Stimulated activated CD4-positive, alpha-beta T cell treated with anti-CD3 and anti-CD28 coated beads, Interleukin-1b, Interleukin-23, amount 100 ng/mL, for 24 hours (primary cell): ENCODE measurements at regions not wholly inside any gene's neighbourhood (a gene's known extent, or its start where the extent isn't known, plus 50 kb on each side); places are given as distances from the start of the nearest gene placed in this dataset.

Experiments
- DNase-seq, 4 experiments: peaks; one replicate each; pipeline ENCODE4 v3.0.0-alpha.2; 2020; ENCODE audit warnings: low read depth in 4 of 4, low spot score in 1 of 4

DNA sequence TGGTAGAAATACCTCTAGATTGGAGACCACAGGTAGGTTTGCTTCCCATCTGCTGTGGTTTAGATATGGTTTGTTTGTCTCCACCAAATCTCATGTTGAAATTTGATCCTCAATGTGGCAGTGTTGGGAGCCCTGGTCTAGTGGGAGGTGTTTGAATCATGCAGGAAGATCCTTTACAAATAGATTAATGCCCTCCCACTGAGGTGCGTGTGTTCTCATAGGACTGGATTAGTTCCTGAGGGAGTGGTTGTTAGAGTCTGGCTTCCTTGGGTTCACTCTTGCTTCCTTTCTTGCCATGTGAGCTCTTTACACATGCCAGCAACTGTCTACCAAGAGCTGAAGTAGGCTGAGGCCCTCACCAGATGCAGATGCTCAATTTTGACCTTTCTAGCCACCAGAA is 391.1 kb upstream of the GRIA1 start:
- no peak for DNase-seq

DNA sequence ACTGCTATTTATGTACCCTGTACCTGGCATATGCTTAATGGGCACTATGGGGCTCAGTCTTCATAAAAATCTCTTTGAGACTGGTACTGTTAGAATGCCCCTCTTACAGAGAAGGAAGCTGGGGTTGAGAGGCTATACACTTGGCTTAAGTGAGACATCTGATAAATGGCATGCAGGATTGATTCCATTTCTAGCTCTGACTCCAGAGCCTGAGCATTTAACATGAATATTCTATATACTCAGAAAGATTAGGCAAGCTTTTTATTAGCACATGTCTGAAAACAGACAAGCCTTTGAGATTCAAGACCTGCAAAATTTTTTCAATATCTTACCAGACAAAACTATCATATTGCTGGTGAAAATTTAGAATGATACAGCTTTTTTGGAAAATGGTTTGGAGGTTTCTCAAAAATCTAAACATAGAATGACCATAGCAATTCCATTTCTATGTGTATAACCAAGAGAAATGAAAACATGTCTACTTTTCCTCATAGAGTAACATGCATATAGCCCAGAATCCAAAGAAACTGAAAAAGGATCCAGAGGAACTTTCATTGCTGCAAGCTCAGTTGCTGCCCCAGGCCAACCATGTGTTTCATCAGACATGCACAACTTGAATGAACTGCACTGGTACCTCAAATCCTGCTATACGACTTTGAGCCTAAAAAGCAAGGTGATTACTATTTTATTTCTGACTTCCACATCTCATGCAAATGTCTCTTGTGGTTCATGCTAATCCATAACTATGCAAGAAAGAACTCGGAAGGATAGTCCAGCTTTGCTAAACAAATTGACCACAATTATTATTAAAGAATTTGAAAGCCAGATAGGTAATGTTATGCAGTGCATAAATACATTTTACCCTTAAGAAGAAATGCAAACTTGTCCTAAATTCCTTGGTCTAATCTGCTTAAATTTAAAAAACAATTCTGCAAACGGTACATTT is 389.0 kb upstream of the GRIA1 start:
- DNase-seq = no peak

DNA sequence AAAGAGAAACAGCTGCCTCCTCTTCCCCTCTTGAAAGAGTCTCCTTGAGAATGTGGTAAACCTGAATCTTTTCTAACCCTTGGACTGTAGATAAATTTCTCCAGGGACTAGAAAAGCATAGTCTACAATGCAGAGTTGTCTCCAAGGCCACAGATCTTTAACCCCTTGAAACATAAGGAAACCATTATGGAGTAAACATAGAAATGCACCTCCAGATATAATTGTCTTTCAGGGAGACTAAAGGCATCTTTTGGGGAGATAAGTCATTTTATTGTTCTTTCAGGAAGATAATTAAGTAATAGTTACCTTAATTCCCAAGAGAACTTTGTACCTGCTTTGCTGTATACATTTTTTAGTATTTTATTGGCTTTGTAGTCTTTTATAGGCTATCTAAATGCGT is 373.6 kb upstream of the GRIA1 start:
- DNase-seq = no peak

DNA sequence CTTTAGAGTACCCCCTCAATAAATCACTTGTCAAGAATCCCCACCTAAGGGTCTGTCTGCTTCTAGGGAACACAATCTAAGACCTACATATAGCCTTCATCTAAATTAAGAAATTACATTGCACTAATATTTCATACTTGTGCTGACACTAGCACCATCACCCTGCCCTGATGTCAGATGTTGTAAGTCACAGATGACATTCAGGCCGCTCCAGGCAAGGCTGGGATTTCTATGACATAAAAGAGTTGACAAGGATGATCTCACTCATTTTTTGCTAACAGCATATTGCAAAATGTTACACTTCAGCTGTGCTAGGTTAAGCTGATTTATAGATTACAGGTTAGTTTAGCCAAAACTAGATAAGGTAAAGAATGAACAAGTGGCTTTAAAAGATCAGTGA is 372.5 kb upstream of the GRIA1 start:
- DNase-seq = no peak

DNA sequence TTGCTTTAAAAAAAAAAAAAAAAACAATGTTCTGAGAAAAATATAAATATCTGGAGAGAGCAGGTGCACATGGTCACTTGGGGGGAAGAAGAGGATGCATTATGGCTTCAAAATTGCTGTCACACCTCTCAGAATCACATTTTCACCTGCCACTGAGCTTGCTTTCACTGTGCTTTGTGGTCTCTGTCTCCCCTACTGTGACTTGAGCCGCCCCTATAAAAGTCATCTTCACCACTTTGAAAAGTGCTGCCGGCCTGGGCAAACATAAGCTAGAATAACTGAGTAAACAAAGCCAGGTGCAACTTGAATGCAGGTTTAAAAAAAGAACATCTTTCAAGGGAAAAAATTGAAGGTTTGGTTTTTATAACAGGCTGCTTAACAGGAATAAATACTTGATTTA is 368.1 kb upstream of the GRIA1 start:
- no peak for DNase-seq

DNA sequence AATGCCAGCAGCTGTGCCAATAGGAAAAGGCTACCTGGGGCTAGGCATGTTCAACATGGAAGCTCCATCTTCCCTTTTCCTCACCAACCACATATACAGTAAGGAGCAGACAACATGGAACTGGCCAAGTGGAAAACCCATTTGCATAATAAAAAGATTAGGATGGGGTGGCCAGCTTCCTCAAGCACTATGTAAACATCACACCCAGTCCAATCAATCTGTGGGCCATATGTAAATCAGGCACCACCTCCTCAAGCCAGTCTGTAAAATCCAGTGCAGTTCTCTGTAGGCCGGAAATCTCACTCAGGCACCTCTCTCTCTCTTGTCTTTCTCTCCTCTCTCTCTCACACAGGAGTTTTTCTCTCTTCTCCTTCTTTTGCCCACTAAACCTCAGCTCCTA is 360.2 kb upstream of the GRIA1 start:
- DNase-seq = no peak

DNA sequence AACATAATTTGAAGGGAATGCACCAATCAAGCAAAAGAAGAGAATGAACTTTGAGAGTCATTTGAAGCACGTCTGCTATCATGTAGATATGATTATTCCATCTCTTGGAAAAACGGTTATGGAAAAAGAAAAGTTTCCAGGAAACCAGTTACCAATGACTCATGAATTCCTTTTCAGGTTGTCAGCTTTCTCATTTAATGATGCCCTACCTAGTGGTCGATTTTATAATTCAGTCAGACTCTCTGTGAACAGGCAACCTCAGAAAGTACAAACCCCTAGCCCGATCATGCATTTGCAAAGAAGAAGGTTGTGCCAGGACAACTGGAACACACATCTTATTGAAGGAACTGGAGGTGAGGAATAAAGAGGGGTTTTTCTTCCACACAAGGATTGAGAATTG is 355.1 kb upstream of the GRIA1 start:
- DNase-seq = no peak

DNA sequence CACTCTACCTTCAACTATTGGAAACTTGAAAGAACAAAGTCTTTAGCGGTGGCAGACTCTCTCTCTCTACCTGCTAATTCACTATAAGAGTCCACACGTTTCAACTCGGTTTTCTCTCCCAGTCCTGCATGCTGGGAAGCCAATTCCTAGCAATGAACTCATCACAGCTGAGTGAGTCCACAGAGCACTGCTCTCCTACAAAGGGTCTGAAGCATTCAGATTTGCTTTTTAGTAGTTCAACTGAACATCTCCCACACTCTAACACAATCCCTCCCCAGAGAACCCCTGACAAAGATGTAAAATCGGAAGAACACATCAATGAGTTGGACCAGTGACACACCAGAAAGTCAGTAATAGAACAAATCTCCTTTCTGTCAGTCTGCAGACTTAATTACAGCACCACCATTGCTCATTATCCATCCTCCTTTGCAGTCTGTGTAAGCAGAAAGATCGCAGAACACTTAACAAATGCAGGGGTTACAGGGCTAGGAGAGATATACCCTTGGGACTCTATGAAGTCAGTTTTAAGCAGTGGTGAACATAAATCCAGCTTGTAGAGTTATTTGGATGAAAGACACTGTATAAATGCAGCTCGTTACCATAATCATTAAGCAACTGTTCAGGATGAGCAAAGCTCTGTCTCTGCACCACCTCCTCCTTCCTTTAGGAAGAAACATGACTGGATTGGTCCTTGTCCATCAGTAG is 353.4 kb upstream of the GRIA1 start:
- DNase-seq = no peak

DNA sequence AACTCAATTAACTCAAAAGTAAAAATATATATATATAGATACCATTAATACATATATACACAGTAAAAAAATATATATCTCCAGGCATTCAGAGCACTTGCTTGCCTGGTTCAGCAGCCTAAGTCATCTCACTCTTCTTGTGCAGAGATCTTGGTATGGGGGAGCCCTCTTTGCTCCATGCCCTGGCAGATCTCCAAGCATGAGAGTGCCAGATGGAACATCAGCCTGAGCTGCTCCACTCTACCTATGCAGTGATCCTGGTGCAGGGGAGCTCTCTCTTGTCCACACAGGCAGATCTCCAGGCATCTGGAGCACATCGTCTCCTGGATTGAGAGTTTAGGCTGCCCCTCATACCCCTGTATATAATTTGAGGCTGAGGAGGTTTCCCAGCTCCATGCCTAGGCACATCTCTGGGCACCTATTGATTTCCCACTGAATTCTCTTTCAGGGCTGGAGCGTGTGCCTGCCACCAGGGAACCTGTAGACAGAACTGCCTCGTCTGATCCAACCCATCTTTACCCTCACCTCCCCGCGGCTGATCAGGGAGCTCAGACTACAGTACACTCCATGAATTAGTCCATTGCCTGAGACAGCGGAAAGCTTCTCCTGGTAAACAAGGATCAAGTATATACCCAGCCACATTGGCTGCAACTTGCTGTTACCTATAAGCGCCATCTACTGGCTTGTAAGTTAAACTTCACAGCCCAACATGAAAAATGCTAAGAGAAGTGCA is 342.4 kb upstream of the GRIA1 start:
- no peak for DNase-seq

DNA sequence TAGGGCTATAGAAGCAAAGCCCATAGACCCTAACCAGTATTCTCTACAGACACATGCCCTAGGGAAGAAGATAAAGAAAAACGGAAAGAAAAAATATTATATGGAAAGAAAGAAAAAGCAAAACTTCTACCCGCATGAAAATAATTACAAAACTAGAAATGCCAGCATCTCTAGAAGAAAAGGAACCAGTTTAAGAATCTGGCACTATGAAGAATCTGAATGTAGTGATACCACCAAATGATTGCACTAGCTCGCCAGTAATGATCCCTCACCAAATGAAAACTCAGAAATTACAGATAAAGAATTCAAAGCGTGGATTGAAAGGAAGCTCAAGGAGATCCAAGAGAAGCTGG is 341.9 kb upstream of the GRIA1 start:
- no peak for DNase-seq

DNA sequence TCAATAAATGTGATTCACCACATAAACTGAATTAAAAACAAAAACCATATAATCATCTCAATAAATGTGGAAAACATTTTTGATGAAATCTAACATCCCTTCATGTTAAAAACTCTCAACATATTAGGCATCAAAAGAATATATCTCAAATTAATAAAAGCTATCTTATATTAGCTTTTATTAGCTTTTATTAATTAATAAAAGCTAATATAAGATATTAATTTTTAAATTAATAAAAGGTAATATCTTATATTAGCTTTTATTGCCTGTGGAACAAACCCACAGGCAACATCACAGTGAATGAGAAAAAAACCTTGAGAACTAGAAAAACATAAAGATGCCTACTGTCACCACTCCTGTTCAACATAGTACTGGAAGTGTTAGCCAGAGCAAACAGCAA is 338.9 kb upstream of the GRIA1 start:
- no peak for DNase-seq

DNA sequence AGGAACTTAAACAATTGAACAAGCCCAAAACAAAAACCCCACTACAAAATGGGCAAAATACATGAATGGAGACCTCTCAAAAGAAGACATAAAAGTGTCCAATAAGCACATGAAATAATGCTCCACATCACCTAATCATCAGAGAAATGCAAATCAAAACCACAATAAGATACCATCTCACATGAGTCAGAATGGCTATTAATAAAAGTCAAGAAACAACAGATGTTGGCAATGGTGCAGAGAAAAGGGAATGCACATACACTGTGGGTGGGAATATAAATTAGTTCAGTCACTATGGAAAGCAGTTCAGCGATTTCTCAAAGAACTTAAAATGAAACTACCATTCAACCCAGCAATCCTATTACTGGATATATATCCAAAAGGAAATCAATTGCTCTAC is 337.4 kb upstream of the GRIA1 start:
- DNase-seq = no peak

DNA sequence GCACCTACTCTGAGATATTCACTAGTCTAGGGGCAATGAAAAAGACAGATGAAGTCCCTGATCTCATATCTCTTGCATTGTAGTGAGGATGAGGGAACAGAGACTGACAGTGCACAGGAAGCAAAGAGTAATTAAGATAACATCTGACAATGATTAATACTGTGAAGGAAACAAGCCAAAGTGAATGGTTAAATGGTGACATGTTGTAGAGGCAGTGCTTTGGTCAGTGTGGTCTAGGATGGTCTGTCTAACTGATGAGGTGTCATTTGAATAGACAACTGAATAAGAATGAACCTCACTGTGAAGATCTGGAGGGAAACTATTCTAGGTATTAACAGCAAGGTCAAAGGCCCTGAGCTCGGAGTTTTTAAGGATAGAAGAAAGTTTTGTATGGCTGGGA is 333.3 kb upstream of the GRIA1 start:
- DNase-seq = no peak

DNA sequence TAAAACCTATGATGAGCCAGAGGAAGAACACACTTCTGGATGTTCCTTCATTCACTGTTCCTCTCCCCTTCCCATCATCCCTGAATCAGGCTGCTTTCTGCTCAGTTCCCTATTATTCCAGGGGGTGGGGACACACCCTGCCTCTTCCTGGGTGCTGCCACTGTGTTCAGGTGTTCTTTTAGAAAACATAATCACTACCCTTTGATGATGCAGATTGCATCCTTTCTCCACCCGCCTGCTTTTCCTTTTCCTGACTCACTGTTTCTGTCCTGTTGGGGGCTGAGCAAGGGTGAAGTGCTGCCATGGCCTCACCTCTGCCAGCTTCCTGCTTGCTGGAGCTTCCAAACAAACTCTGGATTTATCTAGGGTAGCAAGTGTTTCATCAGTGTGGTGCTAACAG is 331.9 kb upstream of the GRIA1 start:
- DNase-seq = no peak

DNA sequence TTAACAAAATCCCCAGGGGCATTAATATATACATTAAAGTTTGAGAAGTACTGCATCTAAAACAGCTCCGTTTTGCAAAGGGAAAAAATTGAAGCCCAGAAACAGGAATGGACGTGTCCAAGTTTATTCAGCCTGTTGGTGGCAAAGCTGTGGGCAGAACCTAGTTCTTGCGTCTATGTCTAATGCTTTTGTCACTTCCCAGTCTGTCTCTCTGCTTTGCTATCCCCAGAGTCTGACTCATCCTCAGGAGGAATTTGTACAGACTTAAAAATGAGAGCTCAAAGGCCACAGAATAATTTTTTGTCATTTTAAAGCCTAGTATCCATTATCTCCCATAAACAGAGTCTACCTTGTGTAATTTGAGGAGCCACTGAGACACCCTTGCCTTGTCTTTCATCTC is 330.9 kb upstream of the GRIA1 start:
- no peak for DNase-seq

DNA sequence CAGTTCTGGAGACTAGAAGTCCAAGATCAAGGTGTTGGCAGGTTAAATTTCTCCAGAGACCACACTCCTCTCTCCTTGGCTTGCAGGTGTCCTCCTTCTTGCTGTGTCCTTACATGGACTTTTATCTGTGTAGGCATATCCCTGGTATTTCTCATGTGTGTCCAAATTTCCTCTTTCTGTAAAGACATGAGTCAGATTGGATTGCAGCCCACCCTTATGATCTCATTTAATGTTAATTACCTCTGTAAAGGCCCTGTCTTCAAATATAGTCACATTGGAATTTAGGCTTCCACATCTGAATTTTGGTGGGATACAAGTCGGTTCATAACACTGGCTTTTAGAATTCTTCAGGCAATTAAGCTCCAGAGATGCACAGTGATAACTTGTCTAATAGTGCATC is 322.2 kb upstream of the GRIA1 start:
- DNase-seq = no peak

DNA sequence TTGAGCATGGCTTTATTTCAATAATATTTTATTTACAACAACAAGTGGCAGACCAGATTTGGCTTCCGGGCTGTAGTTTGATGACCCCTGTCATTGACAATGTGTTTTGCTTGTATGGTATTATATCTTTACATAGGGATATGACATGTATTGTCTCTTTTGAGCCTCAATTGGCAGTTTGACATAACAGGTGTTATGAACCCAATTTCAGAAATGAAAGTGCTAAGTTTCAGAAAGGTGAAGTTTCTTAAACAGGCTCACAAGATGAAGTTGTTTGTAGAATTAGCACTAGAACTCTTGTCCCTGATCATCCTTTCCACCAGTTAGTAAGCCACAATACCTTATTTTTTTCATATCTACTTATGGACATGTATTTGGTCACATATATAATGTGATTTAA is 303.0 kb upstream of the GRIA1 start:
- DNase-seq = no peak

DNA sequence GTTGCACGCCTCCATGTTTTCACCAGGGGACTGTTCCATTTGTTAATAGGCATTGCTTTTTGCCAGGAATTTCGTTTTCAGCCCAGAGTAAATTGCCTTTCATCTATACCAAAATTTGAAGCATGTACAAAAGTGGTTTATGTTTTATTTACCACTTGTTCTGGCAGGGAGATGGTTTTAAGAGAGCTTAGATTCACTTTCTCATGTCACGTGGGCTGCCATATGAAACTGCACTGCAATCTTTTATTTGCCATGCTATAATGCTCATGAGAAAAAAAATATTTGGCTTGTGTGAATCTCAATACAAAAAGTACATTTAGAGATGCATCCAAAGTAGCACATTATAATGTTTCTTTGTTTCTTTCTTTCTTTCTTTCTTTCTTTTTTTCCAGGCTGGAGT is 284.1 kb upstream of the GRIA1 start:
- DNase-seq = no peak

DNA sequence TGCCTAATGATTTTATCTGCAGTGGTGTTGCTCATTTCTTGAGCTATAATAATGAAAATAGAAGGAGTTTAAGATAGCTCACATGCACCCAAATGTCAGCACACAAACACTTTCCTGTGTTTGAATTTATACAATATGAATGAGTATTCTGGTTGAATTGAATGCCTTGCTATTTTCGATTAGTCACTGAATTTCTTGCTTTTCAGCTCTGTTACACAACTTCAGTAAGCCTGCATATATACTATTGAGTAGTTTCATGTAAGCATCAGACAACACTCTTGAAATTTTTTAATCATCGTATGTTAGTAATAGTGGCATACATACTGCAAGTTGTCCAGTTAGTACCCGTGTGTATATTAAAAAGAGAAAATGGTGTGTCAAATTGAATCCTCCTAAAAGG is 281.5 kb upstream of the GRIA1 start:
- DNase-seq = no peak

DNA sequence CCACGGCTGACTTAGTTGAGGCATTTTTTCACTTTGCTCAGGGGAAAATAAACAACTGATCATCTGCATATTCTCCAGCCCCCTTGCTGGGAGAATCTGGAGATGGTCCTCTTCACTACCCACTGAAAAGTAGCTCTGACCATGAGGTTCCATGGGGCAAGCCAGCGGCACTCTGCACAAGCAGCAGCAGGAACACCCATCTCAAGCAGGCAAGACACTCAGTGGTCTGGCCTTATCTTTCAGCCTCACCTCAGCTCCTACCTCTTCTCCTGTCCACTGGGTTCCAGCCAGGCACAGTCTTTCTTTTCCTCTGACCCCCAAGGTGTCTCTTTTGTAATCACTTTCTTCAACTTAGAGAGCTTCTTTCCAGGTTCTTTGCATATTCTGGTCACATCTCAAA is 280.8 kb upstream of the GRIA1 start:
- DNase-seq = no peak

DNA sequence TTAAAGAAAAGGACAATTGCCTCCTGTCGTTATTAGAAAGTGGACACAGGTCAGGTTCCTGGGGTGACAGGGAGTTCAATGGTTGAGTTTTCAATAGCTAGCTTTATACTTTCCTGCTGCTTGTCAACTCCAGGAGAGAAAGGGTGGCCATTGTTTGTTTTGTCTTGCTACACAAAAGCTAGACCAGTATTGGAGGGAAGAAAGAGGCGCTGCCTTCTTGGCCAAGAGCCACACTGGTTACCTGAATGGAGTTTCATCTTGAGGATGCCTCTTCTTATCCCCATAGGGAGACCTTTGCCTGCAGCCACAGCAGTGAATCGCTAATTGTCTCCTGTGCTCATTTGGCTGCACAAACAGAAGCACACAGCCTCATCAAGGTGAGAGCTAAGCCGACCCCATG is 279.4 kb upstream of the GRIA1 start:
- no peak for DNase-seq

DNA sequence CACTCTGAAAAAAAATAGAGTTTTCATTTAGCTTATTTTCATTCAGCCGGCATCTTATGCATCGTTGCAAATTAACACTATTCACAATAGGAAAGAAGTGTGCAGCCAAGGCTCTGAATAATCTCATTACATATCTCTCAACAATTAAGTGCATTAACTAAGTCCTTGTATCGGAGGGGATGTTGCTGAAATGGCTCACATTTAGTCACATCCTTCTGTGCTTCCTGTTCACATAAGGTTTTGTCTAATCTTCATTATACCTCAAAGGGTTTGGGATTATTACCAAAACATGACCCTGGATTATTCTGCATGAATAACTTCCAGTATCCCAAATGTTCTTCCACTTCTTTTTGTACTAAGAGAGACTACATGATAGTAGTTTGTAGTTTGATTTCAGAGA is 278.0 kb upstream of the GRIA1 start:
- no peak for DNase-seq
